Activated CD8-positive, alpha-beta memory T cell treated with anti-CD3 and anti-CD28 coated beads for 24 hours (primary cell): ENCODE measurements at regions not wholly inside any gene's neighbourhood (a gene's known extent, or its start where the extent isn't known, plus 50 kb on each side); places are given as distances from the start of the nearest gene placed in this dataset.
"Not testable (repeated sequence)": the region's sequence is repeated elsewhere in the genome, so short reads cannot be mapped to it uniquely, and the experiment has no call there.

Source experiments
- DNase-seq: peaks from one replicate; pipeline ENCODE4 v3.0.0-alpha.2; 2020

DNA sequence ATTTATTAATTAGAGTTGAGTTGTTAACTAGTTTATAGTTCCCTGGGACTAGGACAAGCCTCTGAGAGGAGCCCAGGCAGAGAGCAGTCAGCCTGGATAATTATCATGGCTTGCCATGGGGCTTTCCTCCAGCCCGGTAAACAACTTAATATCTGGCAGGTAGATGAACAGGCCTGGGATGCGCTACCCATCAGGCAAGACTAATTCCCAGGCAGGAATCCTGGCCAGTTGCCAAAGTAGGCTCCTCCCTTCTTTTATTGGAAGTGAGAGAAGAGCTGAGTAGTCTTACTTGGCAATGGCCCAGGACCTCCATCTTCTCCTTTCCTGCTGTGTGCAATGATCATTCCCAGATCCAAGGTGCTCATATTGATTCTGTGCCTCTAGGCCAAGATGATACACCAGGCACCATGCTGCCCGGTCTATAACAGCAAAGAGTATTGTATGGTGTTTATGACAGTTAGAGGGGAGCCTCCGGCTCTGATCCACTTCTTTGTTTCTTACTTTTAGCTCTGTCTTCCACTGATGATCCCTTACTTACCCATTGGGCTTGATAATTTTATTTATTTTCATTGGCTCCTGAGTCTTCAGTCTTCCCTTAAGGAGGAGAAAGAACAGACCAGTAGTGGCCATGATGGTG is 408.7 kb downstream of the REEP3 start:
- DNase-seq, result no peak

DNA sequence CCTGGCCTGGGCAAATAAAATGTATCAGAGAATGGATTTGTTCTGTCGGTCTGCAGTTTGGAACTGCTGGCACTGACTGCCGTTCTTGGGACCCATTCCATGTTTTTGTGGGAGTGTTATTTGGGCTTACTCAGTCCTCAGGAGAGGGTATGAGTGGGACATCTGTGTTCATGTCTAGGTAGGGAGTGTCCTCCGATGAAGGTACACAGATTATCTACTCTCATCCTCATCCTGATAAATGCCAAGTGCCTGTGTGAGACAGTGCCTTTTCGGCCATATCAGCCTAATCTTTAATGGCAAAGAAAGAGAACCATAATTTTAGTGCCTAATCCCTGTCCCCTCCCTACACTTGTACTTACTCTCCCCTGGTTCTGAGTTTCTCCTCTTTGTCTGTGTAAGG is 409.4 kb downstream of the REEP3 start:
- DNase-seq, result no peak

DNA sequence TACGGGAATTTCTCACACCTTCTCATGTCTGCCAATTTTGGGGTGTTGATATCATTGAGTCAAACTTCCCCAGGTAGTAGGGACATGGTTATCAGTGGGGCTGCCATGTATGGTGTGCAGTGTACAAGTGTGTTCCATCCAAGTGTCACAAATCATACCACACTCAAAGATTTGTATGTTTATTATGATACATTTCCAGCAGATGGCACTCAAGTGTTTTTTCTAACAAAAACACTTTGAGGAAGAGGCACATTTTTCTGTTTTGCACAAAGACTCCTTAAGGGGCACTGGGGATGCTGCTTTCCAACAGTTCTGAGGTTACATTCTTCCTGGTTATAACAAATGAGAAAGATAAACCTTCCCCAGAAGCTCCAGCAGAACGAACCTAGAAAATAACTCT is 414.5 kb downstream of the REEP3 start:
- DNase-seq, result no peak

DNA sequence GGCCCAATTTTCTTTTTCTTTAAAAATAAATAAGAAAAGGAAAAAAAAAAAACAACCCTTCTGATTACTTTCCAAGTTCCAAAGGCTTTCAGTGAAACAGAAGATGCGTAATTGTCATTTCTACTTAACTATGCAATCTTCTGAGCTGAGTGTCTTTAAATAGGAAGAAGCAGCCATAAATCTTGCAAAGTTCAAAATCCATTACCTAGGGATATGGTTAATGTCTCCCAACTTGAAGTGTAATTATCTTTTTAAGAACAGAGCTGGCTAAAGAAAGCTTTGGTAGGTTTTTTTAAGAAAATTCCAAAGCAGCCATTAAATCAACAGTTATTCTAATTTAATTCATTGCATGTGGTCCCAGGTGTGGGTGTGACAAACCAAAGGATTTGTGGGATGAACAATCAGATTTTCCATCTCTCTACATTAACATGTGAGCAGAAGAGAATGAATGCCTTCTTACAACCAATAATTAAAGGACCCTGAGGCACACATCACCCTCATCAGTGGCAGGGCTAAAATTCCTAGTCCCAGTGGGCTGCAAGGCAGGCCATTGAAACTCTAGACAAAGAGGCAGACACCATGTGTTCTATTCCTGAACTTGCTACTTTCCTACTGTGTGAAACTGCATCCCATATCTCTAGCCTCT is 419.2 kb downstream of the REEP3 start:
- no peak for DNase-seq

DNA sequence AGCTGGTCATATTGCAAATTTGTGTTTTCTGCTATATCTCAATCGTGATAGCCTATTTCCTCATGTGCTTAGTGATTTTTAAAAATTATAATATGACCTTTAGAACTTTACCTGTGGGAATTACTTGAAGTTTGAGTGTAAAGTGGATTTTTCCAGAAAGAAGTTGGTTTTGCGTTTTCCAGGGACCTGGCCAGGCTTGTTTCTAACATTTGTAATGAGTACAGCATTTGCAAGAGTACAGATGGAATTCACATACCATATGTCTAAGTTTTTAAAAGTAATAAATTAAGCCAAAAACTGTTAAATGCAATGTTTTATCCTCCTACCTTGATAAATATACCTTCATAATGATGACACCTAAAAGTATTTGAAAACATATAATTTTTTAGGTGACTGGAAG is 443.2 kb downstream of the REEP3 start:
- no peak for DNase-seq

DNA sequence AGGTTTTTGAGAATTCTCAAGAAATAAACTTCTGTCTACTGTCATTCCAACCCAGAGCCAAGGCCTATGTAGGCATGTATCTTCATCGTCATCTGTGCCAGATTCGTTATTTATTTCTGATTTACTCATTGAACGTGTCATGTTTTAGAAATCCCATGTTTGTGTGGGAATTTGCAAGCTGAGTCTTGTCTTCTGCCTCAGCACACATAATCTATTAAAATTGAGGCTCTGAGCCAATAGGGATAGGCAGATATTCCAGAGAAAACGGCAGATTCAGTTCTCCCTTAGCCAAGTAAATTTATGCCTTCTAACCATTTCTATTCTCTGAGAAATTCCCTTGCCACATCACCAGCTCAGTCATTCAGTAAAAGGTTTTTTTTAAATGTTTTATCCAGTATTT is 444.6 kb downstream of the REEP3 start:
- no peak for DNase-seq

DNA sequence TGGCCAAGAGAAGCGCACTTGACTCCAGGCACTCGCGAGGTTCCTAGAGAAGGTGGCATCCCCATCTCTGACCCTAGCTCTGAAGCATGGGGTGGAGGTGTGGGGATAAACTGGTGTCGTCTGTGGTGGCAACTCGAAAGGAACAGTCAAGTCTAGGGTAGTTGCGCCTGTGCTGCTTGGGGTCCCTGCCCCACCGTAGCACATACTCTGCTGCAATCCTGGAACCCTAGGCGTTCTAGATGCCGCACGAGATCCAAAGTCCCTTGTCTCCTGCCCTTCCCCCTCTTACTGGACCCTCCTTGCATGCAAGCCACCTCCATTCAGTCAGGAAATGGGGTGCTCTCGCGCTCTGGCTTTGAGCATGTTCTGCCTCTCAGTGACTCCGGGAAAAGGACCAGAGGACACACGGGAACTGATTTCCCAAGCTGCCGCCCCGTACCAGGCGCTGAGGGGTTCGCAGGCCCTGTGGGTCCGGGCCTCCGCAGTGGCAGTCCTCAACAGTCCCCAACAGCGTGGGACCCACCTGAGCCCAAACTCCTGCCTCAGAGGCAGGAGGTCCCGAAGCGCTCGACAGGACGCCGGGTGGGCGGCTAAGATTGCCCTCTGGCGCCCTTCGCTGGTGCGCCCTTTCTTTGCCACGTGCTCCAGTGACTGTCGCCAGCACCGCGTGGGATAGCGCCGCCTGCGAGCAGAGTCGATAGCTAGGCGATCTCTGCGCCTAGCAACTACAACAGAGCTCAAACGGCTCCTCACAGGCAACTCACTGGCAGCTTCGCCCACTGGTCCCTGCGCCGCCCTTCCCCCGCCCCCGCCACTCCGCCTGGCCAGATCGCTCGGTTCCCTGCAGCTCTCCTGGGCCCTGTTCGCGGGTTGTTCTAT is 452.0 kb downstream of the REEP3 start:
- DNase-seq, result no peak

DNA sequence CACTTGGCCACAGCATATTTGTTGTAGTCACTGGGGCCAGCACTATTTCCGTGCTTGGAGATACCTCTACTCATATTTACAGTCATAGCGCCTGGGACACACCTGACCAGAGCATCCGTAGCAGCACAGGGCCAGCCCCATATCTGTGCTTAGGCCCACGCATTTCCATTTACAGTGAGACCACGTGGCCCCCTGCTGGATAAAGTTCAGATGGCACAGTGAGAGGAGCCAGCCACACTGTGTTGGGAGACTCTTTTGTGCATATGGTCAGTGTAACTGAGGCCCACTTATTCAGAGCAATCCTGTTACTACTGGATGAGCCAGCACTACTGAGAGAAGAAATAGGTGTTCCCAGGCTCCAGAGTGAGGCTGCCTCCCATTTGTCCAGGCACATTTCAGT is 455.3 kb downstream of the REEP3 start:
- peak; percentile 63 for DNase-seq

DNA sequence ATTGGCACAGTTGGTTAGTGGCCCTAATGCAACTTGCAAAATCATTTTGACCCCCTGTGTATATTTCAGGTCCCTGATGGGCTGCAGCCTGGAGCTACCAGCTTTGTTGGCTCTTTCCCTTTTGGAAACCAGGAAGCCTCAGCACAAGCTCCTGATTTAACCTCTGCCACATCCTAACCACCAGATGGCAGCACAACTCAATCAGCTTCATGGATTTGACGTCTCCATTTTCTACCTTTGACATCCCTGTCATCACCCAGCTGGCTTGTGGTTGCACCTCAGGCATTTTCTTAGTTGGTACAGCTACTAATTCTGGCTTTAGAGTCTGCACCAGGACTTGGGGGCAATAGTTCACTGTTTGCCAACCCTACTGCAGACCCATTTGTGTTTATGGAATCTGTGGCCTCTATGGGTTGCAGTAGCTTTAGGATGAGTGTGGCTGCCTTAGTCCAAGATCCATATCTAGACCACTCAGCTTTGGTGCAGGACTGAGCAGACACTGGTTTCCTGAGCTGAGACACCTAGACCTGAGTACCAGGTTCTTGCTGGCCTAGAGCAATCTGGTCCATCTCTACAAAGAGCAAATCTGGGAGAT is 456.2 kb downstream of the REEP3 start:
- no peak for DNase-seq

DNA sequence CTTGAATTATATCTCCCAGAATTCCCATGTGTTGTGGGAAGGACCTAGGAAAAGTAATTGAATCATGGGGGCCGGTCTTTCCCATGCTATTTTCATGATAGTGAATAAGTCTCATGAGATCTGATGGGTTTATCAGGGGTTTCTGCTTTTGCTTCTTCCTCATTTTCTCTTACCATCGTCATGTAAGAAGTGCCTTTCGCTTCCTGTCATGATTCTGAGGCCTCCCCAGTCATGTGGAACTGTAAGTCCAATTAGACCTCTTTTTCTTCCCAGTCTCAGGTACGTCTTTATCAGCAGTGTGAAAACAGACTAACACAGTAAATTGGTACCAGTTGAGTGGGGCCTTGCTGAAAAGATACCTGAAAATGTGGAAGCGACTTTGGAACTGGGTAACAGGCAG is 459.7 kb downstream of the REEP3 start:
- not testable (repeated sequence) for DNase-seq

DNA sequence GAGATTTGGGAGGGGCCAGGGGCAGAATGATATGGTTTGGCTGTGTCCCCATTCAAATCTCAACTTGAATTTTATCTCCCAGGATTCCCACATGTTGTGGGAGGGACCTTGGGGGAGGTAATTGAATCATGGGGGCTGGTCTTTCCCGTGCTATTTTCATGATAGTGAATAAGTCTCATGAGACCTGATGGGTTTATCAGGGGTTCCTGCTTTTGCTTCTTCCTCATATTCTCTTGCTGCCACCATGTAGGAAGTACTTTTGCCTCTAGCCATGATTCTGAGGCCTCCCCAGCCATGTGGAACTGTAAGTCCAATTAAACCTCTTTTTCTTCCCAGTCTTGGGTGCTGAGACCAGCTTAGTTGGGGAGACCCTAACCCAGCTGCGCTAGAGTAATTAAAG is 462.9 kb downstream of the REEP3 start:
- DNase-seq, result not testable (repeated sequence)

DNA sequence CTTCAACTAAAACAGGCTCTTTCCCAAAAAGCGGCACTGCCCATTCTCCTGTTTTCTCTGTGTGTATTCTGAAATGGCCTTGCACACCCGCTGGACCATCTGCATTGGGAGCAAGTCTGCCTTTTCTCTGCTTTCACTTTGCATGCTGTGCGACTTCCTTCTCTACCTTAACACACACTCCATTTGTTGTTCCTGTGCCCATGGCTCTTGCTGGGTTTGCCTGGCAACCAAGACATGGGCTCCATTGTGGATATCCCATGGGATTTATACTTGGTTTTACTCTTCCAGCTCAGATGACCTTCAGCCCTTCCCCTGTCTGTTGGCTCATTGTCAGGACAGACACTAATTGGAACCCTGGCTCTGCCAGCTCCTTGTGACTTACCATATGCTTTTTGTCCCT is 465.3 kb downstream of the REEP3 start:
- no peak for DNase-seq

DNA sequence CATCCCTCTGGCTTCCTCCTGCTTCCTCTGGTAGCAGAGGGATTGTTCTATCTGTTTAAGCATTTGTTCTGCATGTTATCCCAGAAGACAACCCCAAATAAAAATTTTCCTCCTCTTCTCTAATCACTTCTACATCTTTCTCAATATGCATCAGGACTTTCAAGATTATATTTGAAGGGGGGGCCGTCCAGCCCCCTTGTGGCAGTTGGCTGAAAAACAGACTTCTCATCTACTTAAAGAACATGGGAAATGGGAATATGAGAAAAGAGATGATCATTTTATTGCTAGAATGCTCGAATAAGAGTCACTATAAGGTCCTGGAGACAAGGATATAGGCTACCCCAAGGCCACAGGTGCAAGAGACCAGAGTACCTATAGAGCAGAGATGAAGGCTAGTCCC is 466.0 kb downstream of the REEP3 start:
- DNase-seq, result no peak

DNA sequence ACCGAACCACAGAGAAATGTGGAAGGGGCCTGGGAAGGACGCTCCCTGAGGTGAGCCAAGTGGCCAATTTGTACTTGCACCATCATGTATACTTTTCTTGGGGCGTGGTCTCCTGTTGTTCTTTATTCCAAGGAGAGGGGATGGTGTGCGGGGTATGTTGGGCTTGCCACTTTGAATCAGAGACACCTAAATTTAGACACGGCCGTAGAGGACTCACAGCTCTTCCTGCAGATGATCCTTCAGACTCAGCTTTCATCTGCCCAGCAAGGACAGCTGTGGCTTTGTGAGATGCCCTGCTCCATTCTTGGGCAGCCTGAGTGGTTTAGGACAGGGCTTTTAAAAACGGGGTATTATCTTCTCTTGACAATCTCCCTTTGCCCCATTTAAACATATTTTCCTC is 473.2 kb downstream of the REEP3 start:
- DNase-seq, result no peak

DNA sequence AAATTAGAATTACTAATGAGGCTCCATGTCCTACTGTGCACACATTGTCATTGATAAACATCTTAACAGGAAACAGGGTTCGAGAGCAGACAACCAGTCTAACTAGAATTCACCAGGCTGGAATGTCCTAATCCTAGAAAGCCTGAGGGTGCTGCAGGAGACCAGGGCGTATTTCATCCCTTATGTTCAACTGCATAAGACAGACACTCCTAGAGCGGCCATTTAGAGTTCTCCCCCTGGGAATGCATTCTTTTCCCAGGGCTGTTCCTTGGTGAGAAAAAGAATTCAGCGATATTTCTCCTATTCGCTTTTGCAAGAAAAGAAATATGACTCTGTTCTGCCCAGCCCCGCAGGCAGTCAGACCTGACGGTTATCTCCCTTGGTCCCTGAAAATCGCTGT is 486.0 kb downstream of the REEP3 start:
- no peak for DNase-seq

DNA sequence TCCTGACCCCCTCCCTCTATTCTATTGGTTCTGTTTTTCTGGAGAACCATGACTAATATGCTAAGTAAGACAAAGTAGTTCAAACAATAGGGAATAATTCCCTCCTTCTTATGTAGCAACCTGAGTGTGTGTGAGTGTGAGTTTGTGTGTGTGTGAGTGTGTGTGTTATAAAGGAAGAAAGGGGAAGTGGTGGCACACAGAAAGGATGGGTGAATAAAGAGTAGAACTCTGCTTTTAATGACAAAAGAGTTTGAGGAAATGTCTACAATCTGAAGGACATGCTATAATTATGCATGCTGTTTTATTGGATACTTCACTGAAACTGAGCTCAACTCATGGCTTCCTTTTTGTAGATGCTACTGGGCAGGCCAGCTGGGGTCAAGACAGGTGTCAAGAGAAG is 489.5 kb downstream of the REEP3 start:
- DNase-seq, result no peak

DNA sequence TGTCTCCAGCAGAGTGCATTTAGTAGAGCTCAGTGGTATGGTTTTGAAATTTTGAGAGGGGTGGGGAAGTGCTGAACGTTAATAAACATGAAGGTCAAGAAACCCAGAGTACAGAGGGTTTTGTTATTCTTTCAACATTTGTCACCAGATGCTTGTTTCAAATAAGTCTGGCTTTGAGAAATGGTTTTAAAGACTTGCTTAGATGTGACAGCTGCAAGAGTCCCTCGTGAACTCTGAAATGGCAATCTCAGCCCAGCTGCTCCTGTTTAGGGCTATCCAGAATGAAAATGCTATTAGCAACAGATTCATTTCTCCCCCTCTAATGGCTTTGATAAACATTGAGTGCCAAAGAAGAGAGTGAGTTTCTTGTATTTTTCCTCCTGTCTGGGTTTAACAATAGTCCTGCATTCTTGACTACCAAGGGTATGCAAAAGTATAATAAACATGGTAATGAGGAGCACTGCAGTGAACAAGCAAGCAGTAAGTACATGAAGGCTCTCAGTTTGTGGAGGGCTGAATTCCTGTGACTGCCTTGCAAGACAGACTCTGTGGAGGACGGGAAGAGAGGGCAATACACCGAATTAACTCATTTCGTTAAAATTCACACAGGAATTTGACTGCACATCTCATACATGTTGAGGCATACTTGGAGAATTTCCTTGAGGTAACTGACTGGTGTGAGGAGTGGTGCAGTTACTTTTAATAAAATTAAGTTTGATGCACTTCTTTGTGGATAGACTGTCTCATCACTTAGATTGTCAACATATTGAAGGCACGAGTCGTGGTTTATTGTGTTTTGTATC is 490.9 kb downstream of the REEP3 start:
- no peak for DNase-seq

DNA sequence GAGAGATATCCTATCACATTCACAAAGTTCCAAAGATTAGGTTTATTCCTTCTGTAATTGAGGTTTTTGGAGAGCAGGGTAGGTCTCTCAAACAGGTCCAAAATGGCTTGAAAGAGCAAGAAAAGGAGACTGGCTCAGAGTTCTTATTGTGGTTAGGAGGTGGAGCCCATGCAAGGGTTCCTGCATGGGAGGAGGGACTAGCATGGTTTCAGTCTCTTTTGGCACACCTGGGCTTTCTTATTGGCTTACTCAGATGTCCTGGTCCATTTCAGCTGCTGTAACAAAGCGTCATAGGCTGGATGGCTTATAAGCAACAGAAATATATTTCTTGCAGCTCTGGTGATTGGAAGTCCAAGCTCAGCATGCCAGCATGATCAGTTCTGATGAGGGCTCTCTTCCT is 493.1 kb downstream of the REEP3 start:
- no peak for DNase-seq

DNA sequence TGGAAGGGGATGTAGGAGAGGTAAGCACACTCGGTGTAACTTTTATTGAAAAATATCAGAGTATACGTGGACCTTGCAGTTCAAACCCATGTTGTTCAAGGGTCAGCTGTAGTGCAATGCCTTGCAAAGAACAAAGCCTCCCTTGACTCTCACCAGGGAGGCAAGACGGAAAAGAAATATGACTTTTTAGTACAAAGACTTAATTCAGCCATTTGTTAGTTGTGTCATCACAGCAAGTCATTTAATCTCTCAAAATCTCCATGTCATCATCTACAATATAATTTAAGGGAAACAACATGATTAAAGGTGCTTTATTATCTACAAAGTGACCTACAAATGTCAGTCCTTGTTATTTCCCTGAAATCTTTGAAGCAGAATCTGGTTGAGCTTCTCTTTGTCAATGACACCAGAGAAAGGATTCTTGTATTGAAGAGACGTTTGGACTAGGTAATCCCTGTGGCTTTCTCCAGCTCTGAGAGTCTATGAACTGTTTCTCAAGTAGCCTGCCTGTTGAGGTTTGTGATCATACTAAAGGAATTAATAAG is 502.8 kb downstream of the REEP3 start:
- DNase-seq, result no peak

DNA sequence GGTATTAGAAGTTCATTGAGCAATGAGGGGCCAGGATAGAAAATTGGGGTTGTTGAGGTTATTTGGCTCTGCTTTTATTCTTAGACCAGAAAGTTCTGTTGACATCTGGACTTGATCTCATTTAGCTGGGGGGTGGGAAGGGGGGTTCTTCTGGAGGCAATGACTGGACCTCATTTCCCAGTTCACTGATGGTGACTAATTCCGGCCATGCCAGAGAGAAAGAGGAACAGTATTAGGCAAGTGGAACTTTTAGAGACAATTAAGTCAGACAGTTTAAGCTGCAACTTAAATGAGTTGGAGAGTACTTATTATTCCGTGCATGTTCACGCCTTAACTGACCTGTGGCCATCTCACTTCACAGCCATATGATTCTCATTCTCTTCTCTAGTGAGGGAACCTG is 512.5 kb downstream of the REEP3 start:
- DNase-seq, result no peak

DNA sequence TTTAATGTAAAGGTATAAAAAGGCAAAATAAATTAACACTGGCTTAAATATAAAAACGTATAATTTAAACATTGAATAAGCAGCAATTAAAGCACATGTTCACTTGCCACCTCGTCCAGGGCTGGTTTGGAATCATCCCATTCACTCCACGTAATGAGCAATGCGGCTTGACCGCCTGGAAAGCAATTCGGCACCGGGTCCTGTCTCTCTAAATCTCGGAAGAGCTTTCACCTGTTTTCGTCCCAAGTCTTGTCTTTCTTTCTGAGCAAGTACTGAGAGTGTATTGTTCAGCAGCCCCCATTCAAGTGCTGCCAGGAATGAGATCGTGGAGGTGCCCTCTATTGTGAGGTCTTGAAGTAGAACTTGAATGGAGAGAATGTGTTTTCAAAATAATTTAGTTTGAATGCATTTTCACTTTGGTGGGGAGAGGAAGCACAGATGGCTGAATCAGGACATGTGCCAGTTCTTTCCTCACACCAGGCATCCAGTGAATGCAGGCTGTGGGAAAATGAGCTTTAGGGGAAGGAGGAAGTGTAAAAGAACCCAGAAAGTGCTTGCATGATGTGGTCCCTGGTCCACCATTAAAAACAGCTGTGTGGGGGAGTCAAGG is 515.2 kb downstream of the REEP3 start:
- no peak for DNase-seq

DNA sequence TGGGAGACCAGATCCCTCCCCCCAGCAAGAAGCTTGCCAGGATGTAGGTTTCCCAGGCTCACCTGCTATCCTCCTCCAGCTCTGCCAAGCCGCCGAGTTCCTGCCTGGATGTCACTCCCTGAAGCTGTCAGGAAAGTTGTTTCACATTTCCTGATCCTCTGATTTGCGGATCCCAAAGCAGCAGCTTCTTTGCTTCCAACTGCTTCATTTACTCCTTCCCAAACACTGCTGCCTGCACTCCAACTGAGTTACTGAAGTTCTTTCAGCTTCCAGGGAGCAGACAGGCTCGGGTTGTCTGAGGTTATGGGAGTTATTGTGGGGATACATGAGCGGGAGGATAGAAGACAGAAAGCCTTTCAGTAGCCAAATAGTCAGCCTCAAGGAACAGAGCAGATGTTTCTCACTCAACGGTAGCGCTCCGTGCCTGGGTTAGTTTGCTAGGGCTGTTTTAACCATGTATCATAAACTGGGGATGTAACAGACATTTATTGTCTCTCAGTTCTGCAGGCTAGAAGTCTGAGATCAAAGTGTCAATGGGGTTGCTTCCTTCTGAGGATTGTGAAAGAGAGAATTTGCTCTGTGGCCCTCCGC is 516.0 kb downstream of the REEP3 start:
- no peak for DNase-seq
